ENCODE measurements at regions not wholly inside any gene's neighbourhood (a gene's known extent, or its start where the extent isn't known, plus 50 kb on each side); places are given as distances from the start of the nearest gene placed in this dataset.

DNA sequence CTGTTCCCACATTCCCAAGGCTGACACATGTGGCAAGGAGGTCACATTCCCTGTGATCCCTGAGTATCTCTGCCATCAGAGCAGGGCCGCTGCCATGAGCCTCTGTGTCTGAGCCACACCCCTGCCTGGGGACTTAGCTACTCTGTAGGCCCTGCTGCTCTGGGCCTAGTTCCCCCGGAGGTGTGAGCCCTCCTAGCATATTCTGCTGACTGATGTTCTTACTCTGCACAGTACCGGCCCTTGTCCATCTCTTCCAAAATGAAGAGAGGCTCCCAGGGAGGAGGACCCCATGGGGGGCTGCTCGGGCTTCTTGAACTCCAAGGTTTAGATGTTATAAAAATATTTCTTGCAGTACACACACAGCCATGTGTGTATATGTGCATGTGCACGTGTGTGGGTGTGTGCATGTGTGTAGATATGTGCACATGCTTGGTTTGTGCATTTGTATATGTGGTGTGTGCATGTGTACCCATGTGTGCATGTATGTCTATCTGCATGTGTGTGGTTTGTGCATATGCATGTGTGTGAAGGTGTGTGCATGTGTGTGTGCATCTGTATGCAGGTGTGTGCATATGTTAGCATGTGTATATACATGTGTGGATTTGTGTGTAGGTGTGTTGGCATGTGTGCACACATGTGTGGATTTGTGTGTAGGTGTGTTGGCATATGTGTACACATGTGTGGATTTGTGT is 101.2 kb downstream of the ERMARD start:
- no peak overlapping the region for H3K27ac Mint-ChIP-seq
- H3K4me3 Mint-ChIP-seq = no peak overlapping the region
- peaks cover 13% of the 10 kb centered on the region for H3K9me3 Mint-ChIP-seq
- DNase-seq = no peak
- no peaks in the 10 kb centered on the region for H3K36me3 Mint-ChIP-seq
- H3K4me1 Mint-ChIP-seq = no peaks in the 10 kb centered on the region
- H3K27me3 Mint-ChIP-seq = peaks cover 7% of the 10 kb centered on the region
- CTCF ChIA-PET = interaction anchor here (3.4 kb wide), 1 partner anchor 21 kb away, joined by 9 read pairs; no protein-coding TSS in a partner anchor

GRCh38 chr6:169851641-169852503 is 100.5 kb downstream of the ERMARD start:
- no peak overlapping the region for H3K27ac Mint-ChIP-seq
- H3K9me3 Mint-ChIP-seq = peaks cover 7% of the 10 kb centered on the region
- H3K4me1 Mint-ChIP-seq = peaks cover 2% of the 10 kb centered on the region
- H3K4me3 Mint-ChIP-seq = no peak overlapping the region
- H3K27me3 Mint-ChIP-seq = peaks cover 7% of the 10 kb centered on the region
- no peaks in the 10 kb centered on the region for H3K36me3 Mint-ChIP-seq
- CTCF ChIA-PET = interaction anchor here (3.4 kb wide), 1 partner anchor 20 kb away, joined by 9 read pairs; no protein-coding TSS in a partner anchor
- DNase-seq = no peak

DNA sequence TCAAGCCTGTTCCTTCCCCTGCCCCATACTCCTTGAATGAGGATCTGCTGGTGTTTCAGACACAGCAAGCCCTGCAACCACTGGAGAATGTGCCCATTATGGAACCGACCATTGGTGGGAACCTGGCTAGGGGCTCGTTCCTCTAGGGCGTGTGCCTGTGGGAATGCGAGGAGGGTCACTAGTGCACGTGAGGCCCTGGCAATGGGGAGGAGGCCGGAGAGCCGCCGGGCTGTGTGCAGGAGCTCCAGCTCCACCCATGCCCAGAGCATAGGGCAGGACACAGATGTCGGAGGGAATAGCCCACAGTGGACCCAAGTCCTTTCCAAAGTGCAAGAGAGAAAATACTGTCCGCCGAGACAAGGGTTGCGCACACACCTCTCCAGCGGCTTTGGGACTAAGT is 99.3 kb downstream of the ERMARD start:
- Mint-ChIP-seq H3K4me3 (no peak overlapping the region), H3K27ac (no peak overlapping the region), H3K27me3 (peaks cover 7% of the 10 kb centered on the region), H3K36me3 (no peaks in the 10 kb centered on the region), H3K9me3 (peaks cover 7% of the 10 kb centered on the region), H3K4me1 (peaks cover 2% of the 10 kb centered on the region)
- CTCF ChIA-PET = interaction anchor here (3.4 kb wide), 1 partner anchor 19 kb away, joined by 9 read pairs; no protein-coding TSS in a partner anchor
- no peak for DNase-seq

DNA sequence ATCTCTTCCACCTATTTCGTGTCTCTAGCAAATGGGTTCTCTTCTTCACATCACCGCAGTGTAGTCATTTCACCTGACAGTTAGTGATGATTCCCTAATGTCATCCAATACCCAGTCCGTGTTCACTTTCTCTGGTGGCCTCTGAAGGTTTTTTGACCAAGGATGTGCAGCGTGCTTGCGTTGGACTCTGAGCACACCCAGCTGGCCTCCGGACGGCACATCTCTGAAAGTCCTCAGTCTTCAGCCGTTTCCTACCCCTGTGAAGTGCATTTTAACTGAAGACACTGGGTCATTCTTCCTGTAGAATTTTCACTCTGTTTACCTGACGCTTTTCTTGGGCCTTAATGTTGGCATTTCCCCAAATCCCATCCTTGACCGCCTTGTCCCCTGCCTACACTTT is 98.7 kb downstream of the ERMARD start:
- DNase-seq = no peak
- no peak overlapping the region for H3K4me3 Mint-ChIP-seq
- no peak overlapping the region for H3K27ac Mint-ChIP-seq
- H3K4me1 Mint-ChIP-seq = peaks cover 2% of the 10 kb centered on the region
- no peaks in the 10 kb centered on the region for H3K36me3 Mint-ChIP-seq
- peaks cover 13% of the 10 kb centered on the region for H3K27me3 Mint-ChIP-seq
- CTCF ChIA-PET = interaction anchor here (0.7 to 3.4 kb wide), 2 partner anchors 13 to 18 kb away, joined by 3 to 9 read pairs; no protein-coding TSS in a partner anchor
- peaks cover 7% of the 10 kb centered on the region for H3K9me3 Mint-ChIP-seq

GRCh38 chr6:169849396-169849795 is 98.0 kb downstream of the ERMARD start:
- no peak for DNase-seq
- peaks cover 7% of the 10 kb centered on the region for H3K9me3 Mint-ChIP-seq
- H3K4me1 Mint-ChIP-seq = peaks cover 2% of the 10 kb centered on the region
- no peak overlapping the region for H3K4me3 Mint-ChIP-seq
- H3K27me3 Mint-ChIP-seq = peaks cover 17% of the 10 kb centered on the region
- CTCF ChIA-PET = interaction anchor here (0.7 to 3.4 kb wide), 2 partner anchors 12 to 18 kb away, joined by 3 to 9 read pairs; no protein-coding TSS in a partner anchor
- H3K36me3 Mint-ChIP-seq = no peaks in the 10 kb centered on the region
- H3K27ac Mint-ChIP-seq = no peak overlapping the region

DNA sequence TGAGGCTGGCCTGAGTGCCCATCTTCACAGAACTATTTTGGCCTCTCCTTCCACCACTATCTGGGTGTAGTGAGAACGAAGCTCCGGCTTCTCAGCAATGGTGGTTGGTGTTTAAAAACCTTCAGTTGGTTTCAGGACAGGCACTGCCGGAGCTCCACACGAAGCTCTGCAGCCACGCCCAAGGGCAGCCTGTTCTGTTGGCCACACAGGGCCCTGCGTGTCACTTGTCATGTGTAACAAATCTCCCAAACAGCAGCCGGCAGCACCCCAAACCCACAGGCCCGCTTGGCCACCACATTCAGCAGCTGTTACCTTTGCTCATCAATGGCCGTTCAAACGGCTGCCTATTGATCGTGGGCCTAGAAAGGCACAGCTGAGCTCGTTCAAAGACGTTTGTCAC is 97.5 kb downstream of the ERMARD start:
- Mint-ChIP-seq H3K27ac (no peak overlapping the region), H3K27me3 (peaks cover 17% of the 10 kb centered on the region), H3K4me1 (peaks cover 2% of the 10 kb centered on the region), H3K9me3 (peaks cover 7% of the 10 kb centered on the region), H3K4me3 (no peak overlapping the region), H3K36me3 (no peaks in the 10 kb centered on the region)
- CTCF ChIA-PET = interaction anchor here (3.4 kb wide), 1 partner anchor 17 kb away, joined by 9 read pairs; no protein-coding TSS in a partner anchor
- no peak for DNase-seq

DNA sequence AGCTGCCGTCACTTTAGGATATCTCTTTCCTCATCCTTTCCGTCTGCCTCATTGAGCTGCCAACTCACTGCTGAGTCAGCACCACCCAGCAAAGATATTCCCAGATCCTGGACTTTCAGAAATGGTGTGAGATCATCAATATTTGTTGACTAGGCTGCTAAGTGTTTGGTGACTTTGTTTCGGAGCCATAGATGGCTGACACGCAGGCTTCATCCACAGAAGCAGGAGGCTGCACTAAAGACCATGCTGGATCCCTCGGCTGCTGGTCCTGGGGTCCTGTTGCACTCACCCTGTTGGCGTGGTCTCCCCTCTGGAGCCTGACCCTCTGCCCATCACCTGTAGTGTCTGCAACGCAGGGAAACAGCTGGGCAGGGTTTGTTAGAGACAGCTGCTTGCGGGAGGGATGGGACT is 96.5 kb downstream of the ERMARD start:
- peaks cover 2% of the 10 kb centered on the region for H3K4me1 Mint-ChIP-seq
- H3K27me3 Mint-ChIP-seq = peaks cover 21% of the 10 kb centered on the region
- H3K27ac Mint-ChIP-seq = no peak overlapping the region
- H3K9me3 Mint-ChIP-seq = peaks cover 2% of the 10 kb centered on the region
- H3K36me3 Mint-ChIP-seq = no peaks in the 10 kb centered on the region
- CTCF ChIA-PET = no interaction called here
- H3K4me3 Mint-ChIP-seq = no peak overlapping the region
- no peak for DNase-seq

DNA sequence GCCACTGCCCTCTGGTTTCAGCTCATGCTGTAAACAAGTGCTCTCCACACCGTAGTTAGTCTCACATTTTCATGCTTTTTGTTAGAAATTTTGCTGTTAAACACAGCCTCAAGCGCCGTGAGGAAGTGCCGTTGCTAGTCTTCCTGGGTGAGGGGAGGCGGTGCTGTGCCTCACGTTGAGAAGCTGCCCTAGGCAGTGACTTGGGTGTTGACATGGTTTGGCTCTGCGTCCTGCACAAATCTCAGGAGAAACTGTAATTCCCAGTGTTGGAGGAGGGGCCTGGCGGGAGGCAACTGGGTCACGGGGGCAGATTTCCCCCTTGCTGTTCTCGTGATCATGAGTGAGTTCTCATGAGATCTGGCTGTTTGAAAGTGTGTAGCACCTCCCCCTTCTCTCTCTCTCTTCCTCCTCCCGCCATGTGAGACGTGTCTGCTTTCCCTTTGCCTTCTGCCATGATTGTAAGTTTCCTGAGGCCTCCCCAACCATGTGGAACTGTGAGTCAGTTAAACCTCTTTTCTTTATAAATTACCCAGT is 95.8 kb downstream of the ERMARD start:
- Mint-ChIP-seq H3K4me3 (no peak overlapping the region), H3K4me1 (peaks cover 2% of the 10 kb centered on the region), H3K27me3 (peaks cover 24% of the 10 kb centered on the region), H3K9me3 (no peaks in the 10 kb centered on the region), H3K27ac (no peak overlapping the region), H3K36me3 (no peaks in the 10 kb centered on the region)
- DNase-seq = no peak
- CTCF ChIA-PET = no interaction called here

GRCh38 chr6:169846286-169847056 is 95.0 kb downstream of the ERMARD start:
- H3K27me3 Mint-ChIP-seq = peaks cover 26% of the 10 kb centered on the region

DNA sequence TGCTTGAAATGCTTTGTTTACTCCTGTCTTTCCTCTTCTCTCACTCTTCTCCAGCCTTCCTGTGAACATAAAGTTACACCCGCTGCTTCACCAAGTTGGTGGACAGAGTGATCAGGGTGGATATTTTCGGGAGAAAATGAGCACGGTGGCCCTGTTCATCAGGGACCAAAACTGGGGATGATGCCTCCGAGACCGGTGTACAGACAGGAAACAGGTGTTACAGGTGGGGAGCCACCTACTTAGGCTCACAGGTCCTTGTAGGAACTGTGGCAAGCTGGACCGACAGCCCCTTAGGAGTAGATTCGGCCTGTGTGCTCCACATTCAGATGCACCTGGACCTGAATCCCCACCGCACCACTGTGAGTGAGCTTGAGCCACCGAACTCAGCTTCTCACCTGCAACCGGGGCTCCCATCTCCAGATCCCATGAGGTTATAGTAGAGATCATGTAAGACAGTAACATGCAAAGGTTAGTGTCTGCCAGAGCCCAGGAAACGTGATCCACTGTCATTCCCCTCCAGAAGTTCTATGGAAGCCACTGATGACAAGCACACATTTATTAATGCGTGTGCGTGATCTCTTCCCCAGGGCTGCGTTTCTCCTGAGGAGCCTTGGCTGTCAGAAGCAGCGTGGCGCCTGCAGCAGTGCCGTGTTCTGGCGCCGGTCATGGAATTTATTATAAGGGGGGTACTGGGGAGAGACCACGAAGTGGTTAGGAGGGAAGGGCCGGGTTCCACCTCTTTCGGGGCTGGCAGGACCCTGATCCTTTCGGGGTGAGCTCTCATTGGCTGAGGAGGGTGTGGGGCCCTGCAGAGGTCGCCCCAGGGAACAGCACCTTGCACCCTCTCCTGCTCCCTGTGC is 94.2 kb downstream of the ERMARD start:
- DNase-seq = no peak
- Mint-ChIP-seq H3K4me3 (no peak overlapping the region), H3K4me1 (peaks cover 2% of the 10 kb centered on the region), H3K27ac (no peak overlapping the region), H3K27me3 (peaks cover 23% of the 10 kb centered on the region), H3K9me3 (no peaks in the 10 kb centered on the region), H3K36me3 (no peaks in the 10 kb centered on the region)
- CTCF ChIA-PET = no interaction called here

More at GRCh38 chr6:169846286-169847056, 95.0 kb downstream of the ERMARD start:
- Mint-ChIP-seq H3K4me1 (peaks cover 2% of the 10 kb centered on the region), H3K27ac (no peak overlapping the region), H3K9me3 (no peaks in the 10 kb centered on the region), H3K4me3 (no peak overlapping the region), H3K36me3 (no peaks in the 10 kb centered on the region)
- no peak for DNase-seq
- CTCF ChIA-PET = no interaction called here

DNA sequence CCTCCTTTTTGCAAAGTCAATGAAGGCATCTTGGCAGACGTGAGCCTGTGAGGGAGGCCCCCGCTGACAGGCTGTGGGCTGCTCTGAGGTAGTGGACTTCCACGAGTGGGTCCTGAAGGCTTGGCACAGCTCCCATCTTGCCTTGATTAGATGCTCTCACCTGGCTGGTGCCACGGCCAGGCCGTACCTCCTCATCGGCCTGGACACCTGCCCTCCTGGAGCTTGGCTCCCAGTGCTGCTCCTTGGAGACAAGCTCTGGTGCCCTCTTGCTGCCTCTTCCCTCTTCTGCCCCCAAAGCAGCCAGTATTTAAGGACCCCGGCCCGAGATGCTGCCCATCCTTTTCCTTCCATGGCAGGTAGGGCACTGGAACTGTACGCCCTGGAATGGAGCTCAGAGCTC is 93.5 kb downstream of the ERMARD start:
- no peak for DNase-seq
- no peak overlapping the region for H3K27ac Mint-ChIP-seq
- H3K36me3 Mint-ChIP-seq = no peaks in the 10 kb centered on the region
- H3K9me3 Mint-ChIP-seq = no peaks in the 10 kb centered on the region
- peaks cover 2% of the 10 kb centered on the region for H3K4me1 Mint-ChIP-seq
- H3K4me3 Mint-ChIP-seq = no peak overlapping the region
- H3K27me3 Mint-ChIP-seq = peaks cover 23% of the 10 kb centered on the region
- CTCF ChIA-PET = no interaction called here

- no peak overlapping the region for H3K27ac Mint-ChIP-seq
- CTCF ChIA-PET = interaction anchor here (1.8 to 2.5 kb wide), 2 partner anchors 9 to 13 kb away, joined by 5 to 14 read pairs; no protein-coding TSS in a partner anchor
These were observed 92.6 kb downstream of the ERMARD start for GRCh38 chr6:169843991-169844390.

DNA sequence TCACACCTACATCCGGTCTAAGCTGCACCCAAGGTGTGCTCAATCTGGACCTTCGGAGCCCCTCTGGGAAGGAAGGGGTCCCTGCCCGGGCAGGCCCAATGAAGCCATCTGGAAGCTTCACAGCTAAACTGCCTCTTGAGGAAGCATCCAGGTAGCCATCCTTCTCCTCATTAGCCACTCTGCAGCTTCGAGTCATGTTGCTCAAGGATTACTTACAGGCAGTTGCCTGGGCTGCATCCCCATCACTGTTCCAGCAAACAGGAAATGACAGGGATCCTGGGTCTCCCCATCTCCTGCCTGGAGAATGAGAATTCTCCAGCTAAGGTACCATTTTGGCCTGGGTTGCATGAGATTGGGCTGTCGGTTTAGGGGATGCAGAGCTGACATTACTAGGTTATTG is 91.7 kb downstream of the ERMARD start:
- H3K27me3 Mint-ChIP-seq = peaks cover 19% of the 10 kb centered on the region
- H3K36me3 Mint-ChIP-seq = no peaks in the 10 kb centered on the region
- peaks cover 2% of the 10 kb centered on the region for H3K4me1 Mint-ChIP-seq
- no peak overlapping the region for H3K4me3 Mint-ChIP-seq
- CTCF ChIA-PET = interaction anchor here (1.8 to 2.5 kb wide), 2 partner anchors 9 to 12 kb away, joined by 5 to 14 read pairs; no protein-coding TSS in a partner anchor
- DNase-seq = no peak
- H3K27ac Mint-ChIP-seq = no peak overlapping the region
- H3K9me3 Mint-ChIP-seq = no peaks in the 10 kb centered on the region

More at GRCh38 chr6:169843991-169844390, 92.6 kb downstream of the ERMARD start:
- peaks cover 19% of the 10 kb centered on the region for H3K27me3 Mint-ChIP-seq
- H3K4me3 Mint-ChIP-seq = no peak overlapping the region
- no peak for DNase-seq
- H3K36me3 Mint-ChIP-seq = no peaks in the 10 kb centered on the region
- H3K4me1 Mint-ChIP-seq = peaks cover 2% of the 10 kb centered on the region
- H3K9me3 Mint-ChIP-seq = no peaks in the 10 kb centered on the region
